HG02852 (cell line): ENCODE measurements at regions not wholly inside any gene's neighbourhood (a gene's known extent, or its start where the extent isn't known, plus 50 kb on each side); places are given as distances from the start of the nearest gene placed in this dataset.

Experiments
- ATAC-seq: cut with Tn5 transposase; IDR thresholded peaks from one replicate; pipeline ENCODE4 v1.9.1; 2021; ENCODE audit warnings: mild to moderate bottlenecking, moderate library complexity; ENCODE audit not compliant: unreplicated experiment

- no peak for ATAC-seq
These were observed 224.2 kb upstream of the DIO3 start for GRCh38 chr14:101337053-101337452.

DNA sequence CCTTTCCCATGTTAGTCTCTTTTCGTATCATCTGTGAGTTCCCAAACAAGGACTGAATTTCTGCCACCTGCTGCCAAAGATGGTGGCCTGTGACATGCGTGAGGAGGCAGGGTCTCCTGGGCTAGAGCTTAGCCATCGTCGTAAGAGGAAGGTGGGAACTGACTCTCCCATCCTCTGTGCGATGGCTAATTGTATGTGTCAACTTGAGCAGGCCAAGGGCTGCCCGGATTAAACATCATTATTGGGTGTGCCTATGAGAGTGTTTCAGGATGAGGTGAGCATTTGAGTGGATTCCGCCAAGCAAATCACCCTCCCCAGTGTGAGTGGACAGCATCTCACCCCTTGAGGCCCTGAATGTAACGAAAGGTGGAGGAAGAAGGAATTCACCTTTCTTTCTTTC is 220.7 kb upstream of the DIO3 start:
- ATAC-seq, result no peak

DNA sequence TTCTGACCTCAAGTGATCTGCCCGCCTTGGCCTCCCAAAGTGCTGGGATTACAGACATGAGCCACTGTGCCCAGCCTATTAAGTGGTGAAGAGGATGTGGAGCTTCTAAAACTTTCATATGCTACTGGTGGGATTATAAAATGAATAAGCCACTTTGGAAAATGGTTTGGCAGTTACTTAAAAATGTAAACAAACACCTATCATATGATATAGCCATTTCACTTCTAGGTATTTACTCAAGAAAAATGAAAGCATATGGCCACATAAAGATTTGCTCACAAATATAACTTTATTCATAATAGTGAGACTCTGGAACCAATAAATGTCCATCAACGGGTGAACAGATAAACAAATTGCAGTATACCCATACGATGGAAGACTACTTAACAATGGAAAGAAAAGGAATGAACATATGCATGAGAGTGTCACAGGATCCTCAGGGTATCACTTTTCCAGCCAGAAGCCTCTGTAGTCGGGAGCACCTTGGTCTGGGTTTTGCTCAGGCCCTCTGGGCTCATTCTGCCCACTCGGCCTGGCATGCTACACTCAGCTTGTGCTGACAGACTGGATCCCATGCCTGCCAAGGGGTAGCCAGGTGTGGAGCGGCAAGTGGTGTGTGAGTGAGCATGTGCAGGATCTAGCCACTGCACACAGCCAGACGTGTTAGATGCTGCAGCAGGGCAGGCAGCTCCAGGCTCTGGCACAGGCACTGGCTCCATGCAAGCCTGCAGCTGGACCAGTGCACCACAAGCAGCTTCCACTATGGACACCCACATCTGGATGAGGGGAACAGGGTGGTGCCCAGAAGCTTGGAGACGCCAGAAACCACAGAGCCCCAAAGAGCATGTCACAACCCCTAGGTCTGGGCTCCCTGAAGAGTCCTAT is 213.2 kb upstream of the DIO3 start:
- no peak for ATAC-seq

GRCh38 chr14:101349108-101349507 is 212.2 kb upstream of the DIO3 start:
- no peak for ATAC-seq

DNA sequence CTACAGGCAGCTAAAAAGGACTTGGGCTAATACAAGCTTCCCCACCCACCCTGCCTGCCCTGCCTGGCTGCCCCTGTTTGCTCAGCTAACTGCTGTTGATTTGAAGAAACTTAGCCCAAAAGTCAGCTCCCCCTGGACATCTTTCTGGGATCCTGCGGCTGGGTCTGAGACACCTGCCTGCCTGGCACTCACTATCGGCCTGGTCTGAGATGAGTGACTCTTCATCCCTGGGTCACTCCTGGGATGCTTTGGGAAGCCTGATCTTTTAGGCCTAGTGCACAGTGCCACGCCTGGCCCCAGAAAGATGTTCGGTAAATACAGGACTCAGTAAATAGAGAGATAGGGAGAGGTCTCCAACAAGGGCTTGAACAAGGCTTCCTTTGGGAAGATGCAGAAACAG is 211.3 kb upstream of the DIO3 start:
- no peak for ATAC-seq

GRCh38 chr14:101350691-101351090 is 210.6 kb upstream of the DIO3 start:
- ATAC-seq, result no peak

DNA sequence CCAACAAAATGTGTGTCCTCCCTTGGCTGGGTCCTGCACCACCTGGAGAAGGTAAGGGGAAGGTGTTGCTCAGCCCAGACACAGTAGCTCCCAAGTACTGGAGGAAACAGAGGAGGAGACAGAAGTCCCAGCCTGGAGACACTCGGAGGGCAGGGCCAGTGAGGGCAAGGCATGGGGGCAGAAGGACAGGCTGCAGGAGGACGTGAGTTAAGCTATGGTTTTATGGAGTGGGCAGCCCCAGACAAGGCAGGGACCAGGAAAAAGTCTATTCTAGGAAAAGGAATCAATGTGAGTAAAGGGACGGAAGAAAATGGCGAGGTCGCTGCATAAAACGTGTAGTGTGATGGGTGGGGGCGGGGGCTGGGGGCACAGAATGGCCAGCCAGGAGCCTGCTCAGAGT is 210.1 kb upstream of the DIO3 start:
- ATAC-seq, result no peak

GRCh38 chr14:101351769-101352168 is 209.5 kb upstream of the DIO3 start:
- ATAC-seq, result no peak

DNA sequence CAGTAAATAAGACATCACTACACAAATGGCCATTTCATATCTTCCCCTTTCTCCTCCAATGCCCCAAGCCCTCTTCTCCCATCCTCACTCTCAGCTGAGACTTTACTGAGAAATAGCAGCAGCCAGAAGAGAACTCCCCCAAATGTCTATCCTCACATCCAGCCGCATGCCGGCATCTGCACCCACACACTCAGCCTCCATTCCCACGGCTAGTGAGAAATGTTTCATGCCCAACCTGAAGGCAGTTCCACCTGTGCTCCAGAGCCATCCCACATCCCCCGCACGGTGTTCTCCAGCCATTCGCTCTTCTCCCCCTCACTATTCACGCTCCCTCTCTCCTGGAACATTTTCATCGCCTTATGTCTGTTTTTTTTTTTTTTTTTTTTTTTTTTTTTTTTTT is 208.7 kb upstream of the DIO3 start:
- ATAC-seq, result no peak

DNA sequence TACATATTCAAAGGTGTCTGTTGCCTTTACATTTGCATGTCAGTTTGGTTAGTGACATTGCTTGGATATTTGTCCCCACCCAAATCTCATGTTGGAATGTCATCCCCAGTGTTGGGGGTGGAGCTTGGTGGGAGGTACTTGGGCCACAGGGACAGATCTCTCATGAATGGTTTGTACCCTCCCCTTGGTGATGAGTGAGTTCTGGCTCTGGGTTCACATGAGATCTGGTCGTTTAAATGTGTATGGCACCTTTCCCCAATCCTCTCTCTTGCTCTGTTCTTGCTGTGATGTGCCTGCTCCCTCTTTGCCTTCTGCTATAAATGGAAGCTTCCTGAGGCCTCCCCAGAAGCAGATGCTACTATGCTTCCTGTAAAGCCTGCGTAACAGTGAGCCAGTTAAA is 207.9 kb upstream of the DIO3 start:
- ATAC-seq, result no peak

- ATAC-seq, result no peak
These were observed 206.6 kb upstream of the DIO3 start for GRCh38 chr14:101354726-101355125.

- no peak for ATAC-seq
These were observed 206.0 kb upstream of the DIO3 start for GRCh38 chr14:101355284-101355683.

- ATAC-seq, result no peak
These were observed 204.3 kb upstream of the DIO3 start for GRCh38 chr14:101357038-101357437.

DNA sequence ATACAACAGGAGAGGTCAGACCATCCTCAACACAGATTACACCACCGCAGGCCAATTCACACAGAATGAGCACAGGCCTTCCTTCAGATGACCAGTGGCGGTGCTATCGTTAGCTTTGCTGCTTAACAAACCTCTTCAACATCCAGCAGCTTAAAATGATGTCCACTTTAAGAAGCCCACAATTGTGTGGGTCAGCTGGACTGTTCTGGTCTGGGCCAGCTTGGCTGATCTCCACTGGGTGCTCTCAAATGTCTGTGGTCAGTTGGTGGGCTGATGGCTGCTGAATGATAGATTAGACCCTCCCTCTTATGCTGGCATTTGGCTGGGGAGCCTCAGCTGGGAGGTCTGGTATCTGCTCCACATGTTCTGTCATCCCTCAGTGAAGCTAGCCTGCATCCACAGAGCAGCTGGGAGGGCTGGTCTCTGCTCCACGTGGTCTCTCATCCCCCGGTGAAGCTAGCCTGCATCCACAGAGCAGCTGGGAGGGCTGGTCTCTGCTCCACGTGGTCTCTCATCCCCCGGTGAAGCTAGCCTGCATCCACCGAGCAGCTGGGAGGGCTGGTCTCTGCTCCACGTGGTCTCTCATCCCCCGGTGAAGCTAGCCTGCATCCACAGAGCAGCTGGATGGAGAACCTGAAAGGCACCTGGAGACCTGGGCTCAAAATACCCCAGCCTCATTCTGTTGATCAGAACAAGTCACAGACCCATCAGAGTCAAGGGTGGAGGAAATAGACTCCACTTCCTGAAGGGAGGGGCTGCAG is 203.6 kb upstream of the DIO3 start:
- ATAC-seq, result no peak

DNA sequence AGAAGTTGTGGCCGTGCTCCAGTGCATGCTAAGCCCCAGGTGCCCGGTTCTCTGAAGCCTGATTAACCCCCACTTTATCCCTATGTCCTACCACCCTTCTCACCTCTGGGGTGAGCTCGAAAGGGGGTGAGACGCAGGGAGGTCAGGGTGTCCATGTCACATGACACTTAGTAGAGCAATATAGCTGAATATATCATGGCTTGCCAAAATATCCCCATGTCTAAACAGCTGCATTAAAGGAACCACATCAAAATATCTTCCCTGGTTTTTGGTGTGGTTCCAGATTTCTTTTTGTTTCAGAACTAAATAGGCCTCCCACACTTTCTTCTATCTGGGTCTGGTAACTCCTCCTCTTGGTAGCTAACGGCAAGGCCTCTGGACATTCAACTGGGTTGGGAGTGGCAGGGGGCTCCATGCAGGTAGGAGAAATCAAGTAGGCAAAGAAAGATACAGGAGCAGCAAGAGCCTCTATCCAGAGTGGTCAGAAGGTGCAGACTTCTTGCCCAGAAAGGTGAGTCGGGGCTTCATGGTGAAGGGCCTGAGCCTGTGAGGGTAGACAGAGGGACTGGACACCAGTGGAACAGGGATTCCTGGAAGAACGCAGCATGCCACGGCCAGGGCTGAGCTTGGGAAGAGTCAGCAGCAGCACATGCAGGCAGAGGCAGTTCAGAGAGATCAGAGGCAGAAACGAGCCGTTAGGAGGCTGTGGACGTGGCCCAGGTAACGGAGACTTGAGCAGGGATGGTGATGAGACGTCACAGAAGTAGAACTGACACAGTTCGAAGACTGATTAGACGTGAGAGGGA is 202.8 kb upstream of the DIO3 start:
- no peak for ATAC-seq

GRCh38 chr14:101359221-101360053 is 201.9 kb upstream of the DIO3 start:
- no peak for ATAC-seq

DNA sequence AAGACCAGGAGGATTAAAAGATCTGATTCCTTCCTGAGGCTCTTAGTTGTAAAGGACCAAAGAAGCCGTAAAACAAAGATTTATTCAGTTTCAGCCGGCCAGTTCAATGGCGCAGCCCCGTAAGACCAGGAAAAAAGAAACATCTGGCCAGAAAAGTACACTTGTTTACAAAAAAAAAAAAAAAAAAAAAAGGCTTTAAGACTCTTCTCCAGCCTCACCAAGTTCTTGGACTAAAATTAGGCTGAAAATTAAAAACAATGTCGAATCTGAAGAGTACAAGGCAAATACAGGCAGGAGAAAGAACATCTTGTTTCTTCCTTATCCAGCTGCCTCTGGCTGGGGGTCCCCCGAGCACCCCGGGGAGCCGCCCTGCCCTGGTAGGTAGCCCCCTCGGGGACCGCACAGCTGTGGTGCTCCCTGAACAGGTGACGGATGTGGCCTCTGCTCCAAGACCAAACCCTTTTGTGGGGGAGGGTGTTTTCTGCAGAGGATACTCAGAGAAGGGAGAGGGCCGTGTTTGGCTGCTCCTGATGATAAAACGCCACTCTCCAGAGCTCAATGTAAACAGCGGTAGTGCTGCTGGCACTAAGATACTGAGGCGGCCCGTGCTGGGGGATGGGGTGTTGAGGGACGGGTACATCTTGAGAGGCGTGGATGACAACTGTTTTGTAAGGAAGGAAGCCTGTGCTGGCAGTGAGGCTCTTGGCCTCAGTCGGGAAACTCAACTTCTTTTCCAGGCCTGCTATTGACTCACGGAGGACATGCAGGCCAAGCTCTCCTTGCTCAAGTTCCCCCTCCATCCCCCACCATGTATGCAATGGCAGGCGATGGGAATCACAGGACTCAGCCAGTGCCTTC is 201.0 kb upstream of the DIO3 start:
- ATAC-seq, result no peak

DNA sequence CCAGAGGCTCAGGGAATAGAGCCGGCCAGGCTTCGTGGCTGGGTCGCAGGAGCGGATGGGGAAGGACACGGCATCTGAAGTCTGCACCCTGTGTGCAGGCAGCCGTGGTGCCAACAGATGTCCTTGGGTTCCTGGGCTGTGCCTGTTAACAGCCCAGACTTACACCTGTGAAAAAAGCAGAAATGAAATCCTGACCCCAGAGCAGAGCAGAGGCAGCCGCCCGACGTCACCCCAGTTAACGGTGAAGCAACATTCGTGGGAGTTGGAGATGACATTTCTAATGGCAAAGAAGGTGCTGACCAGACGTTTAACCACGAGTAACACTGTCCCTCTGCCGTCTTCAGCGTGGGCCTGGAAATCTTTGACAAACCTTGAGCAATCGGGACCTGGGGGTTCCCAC is 200.3 kb upstream of the DIO3 start:
- ATAC-seq, result no peak
